GM23248 (cell line): ENCODE measurements at regions not wholly inside any gene's neighbourhood (a gene's known extent, or its start where the extent isn't known, plus 50 kb on each side); places are given as distances from the start of the nearest gene placed in this dataset.

ENCODE experiments used
- DNase-seq: peaks from one replicate; pipeline ENCODE4 v3.0.0-alpha.2; 2015
- H2AFZ ChIP-seq: fragments of 200-600 bp; sonication (generic); 2 replicates; pipeline ENCODE4 v1.6.1; 2016; ENCODE audit warnings: antibody characterized with exemption
- H3F3A ChIP-seq: fragments of 200-600 bp; sonication (generic); 2 replicates; pipeline ENCODE4 v1.6.1; 2016; ENCODE audit warnings: mild to moderate bottlenecking, antibody characterized with exemption, mixed run types; ENCODE audit not compliant: insufficient read depth
- H3K27ac ChIP-seq: fragments of 200-600 bp; sonication (generic); 2 replicates; pipeline ENCODE4 v1.5.1; 2016; ENCODE audit warnings: mild to moderate bottlenecking
- H3K27me3 ChIP-seq: fragments of 200-600 bp; sonication (generic); replicated peaks from 2 replicates; pipeline ENCODE4 v1.6.1; 2016; ENCODE audit warnings: mild to moderate bottlenecking; ENCODE audit not compliant: insufficient read depth
- H3K36me3 ChIP-seq: fragments of 200-600 bp; sonication (generic); 2 replicates; pipeline ENCODE4 v1.6.1; 2016; ENCODE audit warnings: low read depth, mild to moderate bottlenecking
- H3K4me1 ChIP-seq: fragments of 200-600 bp; sonication (generic); 2 replicates; pipeline ENCODE4 v1.6.1; 2016; ENCODE audit warnings: mild to moderate bottlenecking; ENCODE audit not compliant: insufficient read depth
- H3K4me2 ChIP-seq: fragments of 200-600 bp; sonication (generic); one replicate; pipeline ENCODE4 v1.6.1; 2016; ENCODE audit warnings: mild to moderate bottlenecking; ENCODE audit not compliant: unreplicated experiment
- H3K4me3 ChIP-seq: fragments of 200-600 bp; sonication (generic); 2 replicates; pipeline ENCODE4 v1.5.1; 2016; ENCODE audit warnings: mild to moderate bottlenecking
- H3K79me2 ChIP-seq: fragments of 200-600 bp; sonication (generic); 2 replicates; pipeline ENCODE4 v1.6.1; 2016; ENCODE audit warnings: mild to moderate bottlenecking; ENCODE audit not compliant: insufficient read depth
- H3K9ac ChIP-seq: fragments of 200-600 bp; sonication (generic); 2 replicates; pipeline ENCODE4 v1.6.1; 2016; ENCODE audit warnings: mild to moderate bottlenecking
- H3K9me2 ChIP-seq: fragments of 200-600 bp; sonication (generic); 2 replicates; pipeline ENCODE4 v1.6.1; 2016; ENCODE audit warnings: mixed run types, mild to moderate bottlenecking, moderate library complexity; ENCODE audit not compliant: insufficient read depth
- H3K9me3 ChIP-seq: fragments of 200-600 bp; sonication (generic); one replicate; pipeline ENCODE4 v1.6.1; 2017; ENCODE audit warnings: low read depth
- H4K20me1 ChIP-seq: fragments of 200-600 bp; sonication (generic); 2 replicates; pipeline ENCODE4 v1.6.0; 2016; ENCODE audit not compliant: insufficient read depth
- EZH2 ChIP-seq: fragments of 200-600 bp; sonication (generic); IDR thresholded peaks from 2 replicates; pipeline ENCODE4 v1.6.1; 2018; ENCODE audit warnings: antibody characterized with exemption, mild to moderate bottlenecking; ENCODE audit not compliant: insufficient read depth, poor library complexity, severe bottlenecking
- EZH2phosphoT487 ChIP-seq: fragments of 200-600 bp; sonication (generic); IDR thresholded peaks from 2 replicates; pipeline ENCODE4 v1.6.1; 2018; ENCODE audit warnings: antibody characterized with exemption, moderate library complexity, mild to moderate bottlenecking, low read depth; ENCODE audit not compliant: insufficient read depth
- WGBS, 2 experiments: methylation state at CpG; one replicate each; pipeline ENCODE4 v1.1.6; 2015 to 2017; ENCODE audit warnings: low lambda C conversion rate in 2 of 2, low coverage in 1 of 2; ENCODE audit errors: missing lambda C conversion rate in 2 of 2; 5-methylcytosine and 5-hydroxymethylcytosine counted together
- in situ Hi-C: fragments of 300-500 bp; cut with MboI; formaldehyde crosslinking; loops from 2 replicates; pipeline ENCODE4 v1.15.0; 2020

DNA sequence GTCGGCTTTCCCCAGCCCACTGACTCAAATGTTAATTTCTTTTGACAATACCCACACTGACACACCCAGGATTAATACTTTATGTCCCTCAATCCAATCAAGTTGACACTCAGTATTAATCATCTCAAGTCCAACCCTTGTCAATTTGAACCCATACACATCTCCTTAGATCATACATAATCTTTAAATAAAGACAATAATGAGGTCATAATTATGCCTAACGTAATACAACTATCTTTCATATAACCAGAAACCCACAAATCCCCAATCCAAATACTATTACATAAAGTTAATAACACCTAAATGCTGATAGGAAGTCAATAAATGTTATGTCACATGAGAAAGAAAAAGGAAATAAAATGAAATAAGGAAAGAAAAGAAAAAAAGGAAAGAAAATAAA is 934.2 kb downstream of the CDH9 start:
- 22 to 26% methylated on average over 2 of the region's 2 CpGs for WGBS, 2 experiments
- H3K79me2 ChIP-seq: no peaks in the 10 kb centered on the region
- no peaks in the 10 kb centered on the region for H4K20me1 ChIP-seq
- no peaks in the 10 kb centered on the region for H3K9me2 ChIP-seq
- in situ Hi-C loops: no loop called here
- H3K9me3 ChIP-seq: no peaks in the 10 kb centered on the region
- TF ChIP-seq EZH2phosphoT487: no peak
- TF ChIP-seq EZH2: no peak
- H3K4me2 ChIP-seq: no peak overlapping the region
- no peaks in the 10 kb centered on the region for H3K36me3 ChIP-seq
- no peaks in the 10 kb centered on the region for H3K27me3 ChIP-seq
- no peak for DNase-seq
- no peak overlapping the region for H3K27ac ChIP-seq
- no peaks in the 10 kb centered on the region for H3F3A ChIP-seq
- H3K4me3 ChIP-seq: no peak overlapping the region
- no peaks in the 10 kb centered on the region for H3K4me1 ChIP-seq
- H3K9ac ChIP-seq: no peak overlapping the region
- H2AFZ ChIP-seq: no peak overlapping the region

DNA sequence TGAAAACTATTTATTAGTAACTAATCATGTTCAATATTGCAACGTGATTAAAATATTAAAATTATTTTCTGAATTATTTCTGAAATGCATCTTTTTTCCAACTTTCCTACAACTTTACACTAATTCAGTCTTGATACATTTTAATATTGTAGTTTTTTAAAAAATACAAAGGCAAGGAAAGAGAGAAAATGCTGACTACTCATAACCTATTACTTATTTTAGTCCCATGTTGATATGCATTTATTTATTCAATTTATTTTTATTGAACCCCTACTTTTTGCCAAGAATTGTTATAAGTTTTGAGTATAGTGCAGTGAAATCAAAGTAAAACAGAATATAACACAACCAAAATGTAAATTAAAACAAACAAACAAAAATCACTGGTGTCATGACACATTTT is 978.2 kb downstream of the CDH9 start:
- TF ChIP-seq EZH2phosphoT487 (no peak), EZH2 (no peak)
- Histone ChIP-seq H3K9me2 (no peaks in the 10 kb centered on the region), H3K9ac (no peak overlapping the region), H4K20me1 (no peaks in the 10 kb centered on the region), H3K4me1 (no peaks in the 10 kb centered on the region), H3F3A (no peaks in the 10 kb centered on the region), H3K27me3 (no peaks in the 10 kb centered on the region), H2AFZ (no peak overlapping the region), H3K9me3 (no peaks in the 10 kb centered on the region), H3K27ac (no peak overlapping the region), H3K4me3 (no peak overlapping the region), H3K4me2 (no peak overlapping the region), H3K79me2 (no peaks in the 10 kb centered on the region), H3K36me3 (no peaks in the 10 kb centered on the region)
- in situ Hi-C loops: no loop called here
- no peak for DNase-seq
- WGBS, 2 experiments: 13 to 19% methylated on average over 1 of the region's 1 CpG

DNA sequence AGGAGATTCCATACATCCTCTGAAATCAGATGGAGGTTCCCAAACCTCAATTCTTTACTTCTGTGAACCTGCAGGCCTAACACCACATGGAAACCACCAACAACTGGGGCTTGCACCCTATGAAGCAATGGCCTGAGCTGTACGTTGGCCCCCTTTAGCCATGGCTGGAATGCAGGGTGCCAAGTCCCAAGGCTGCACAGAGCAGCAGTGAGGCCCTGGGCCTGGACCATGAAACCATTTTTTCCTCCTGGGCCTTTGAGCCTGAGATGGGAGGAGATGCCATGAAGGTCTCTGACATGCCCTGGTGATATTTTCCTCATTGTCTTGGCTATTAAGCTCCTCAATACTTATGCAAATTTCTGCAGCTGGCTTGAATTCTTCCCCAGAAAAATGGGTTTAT is 983.8 kb downstream of the CDH9 start:
- no peak for DNase-seq
- Histone ChIP-seq H3K79me2 (no peaks in the 10 kb centered on the region), H3K4me3 (no peak overlapping the region), H3F3A (no peaks in the 10 kb centered on the region), H3K27ac (no peak overlapping the region), H3K9ac (no peak overlapping the region), H2AFZ (no peak overlapping the region), H3K27me3 (no peaks in the 10 kb centered on the region), H3K9me3 (no peaks in the 10 kb centered on the region), H3K4me2 (no peak overlapping the region), H3K4me1 (no peaks in the 10 kb centered on the region), H3K36me3 (no peaks in the 10 kb centered on the region), H3K9me2 (no peaks in the 10 kb centered on the region), H4K20me1 (no peaks in the 10 kb centered on the region)
- TF ChIP-seq EZH2phosphoT487 (no peak), EZH2 (no peak)
- in situ Hi-C loops: no loop called here
- WGBS, 2 experiments: 0% methylated on average over 1 of the region's 1 CpG

DNA sequence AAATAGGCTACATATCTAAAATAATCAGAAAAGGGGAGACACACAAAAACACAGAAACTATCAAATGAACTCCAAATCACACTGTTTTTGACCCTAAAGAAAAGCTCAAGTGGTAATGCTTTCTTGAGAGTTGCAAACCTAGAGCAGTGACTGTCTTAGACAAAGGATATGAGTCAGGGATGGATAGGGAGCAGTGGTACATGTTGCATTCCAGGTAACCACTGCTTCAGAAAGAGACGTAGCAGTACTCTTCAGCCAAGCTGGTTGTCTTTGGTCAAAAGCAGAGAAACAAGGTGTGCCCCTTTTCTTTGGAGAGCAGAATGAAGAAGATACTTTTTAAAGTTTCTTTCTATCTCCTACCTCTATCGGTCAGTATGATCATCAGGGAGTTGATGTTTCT is 1003.6 kb downstream of the CDH9 start:
- Histone ChIP-seq H3F3A (no peaks in the 10 kb centered on the region), H4K20me1 (no peaks in the 10 kb centered on the region), H3K27me3 (no peaks in the 10 kb centered on the region), H3K27ac (no peak overlapping the region), H3K36me3 (no peaks in the 10 kb centered on the region), H3K9me2 (no peaks in the 10 kb centered on the region), H3K9me3 (no peaks in the 10 kb centered on the region), H3K79me2 (no peaks in the 10 kb centered on the region), H3K9ac (no peak overlapping the region), H3K4me3 (no peak overlapping the region), H3K4me2 (no peak overlapping the region), H3K4me1 (no peaks in the 10 kb centered on the region), H2AFZ (no peak overlapping the region)
- DNase-seq: no peak
- TF ChIP-seq EZH2 (no peak), EZH2phosphoT487 (no peak)
- in situ Hi-C loops: no loop called here
- WGBS, 2 experiments: 24 to 43% methylated on average over 2 of the region's 2 CpGs

DNA sequence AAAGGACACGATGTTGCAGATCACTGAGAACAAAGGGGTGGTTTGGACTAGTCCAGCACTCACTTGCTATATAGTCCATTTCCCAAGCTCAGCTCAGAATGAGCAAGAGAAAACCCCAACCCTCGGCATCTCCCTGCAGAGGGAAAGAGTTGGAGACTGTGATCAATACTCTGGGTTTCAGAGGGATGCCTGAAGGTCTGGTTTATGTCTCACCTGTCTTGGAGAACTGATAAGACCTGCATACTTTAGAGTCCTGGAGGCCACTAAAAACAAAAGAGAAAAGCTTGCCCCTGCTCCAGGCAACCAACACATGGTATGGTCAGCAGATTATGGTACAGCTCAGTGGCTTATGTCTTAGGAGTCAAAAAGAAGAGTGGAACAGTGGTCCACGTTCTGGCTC is 1006.9 kb downstream of the CDH9 start:
- H3K4me2 ChIP-seq: no peak overlapping the region
- H3K79me2 ChIP-seq: no peaks in the 10 kb centered on the region
- no peaks in the 10 kb centered on the region for H3F3A ChIP-seq
- in situ Hi-C loops: no loop called here
- H2AFZ ChIP-seq: no peak overlapping the region
- H3K9me2 ChIP-seq: no peaks in the 10 kb centered on the region
- no peaks in the 10 kb centered on the region for H3K36me3 ChIP-seq
- WGBS, 2 experiments: 8 to 10% methylated on average over 3 of the region's 3 CpGs
- H3K4me1 ChIP-seq: no peaks in the 10 kb centered on the region
- no peak overlapping the region for H3K27ac ChIP-seq
- H3K27me3 ChIP-seq: no peaks in the 10 kb centered on the region
- DNase-seq: no peak
- H3K9ac ChIP-seq: no peak overlapping the region
- H3K4me3 ChIP-seq: no peak overlapping the region
- no peaks in the 10 kb centered on the region for H4K20me1 ChIP-seq
- no peaks in the 10 kb centered on the region for H3K9me3 ChIP-seq
- TF ChIP-seq EZH2phosphoT487 (no peak), EZH2 (no peak)
